K562 (cell line): ENCODE measurements at regions not wholly inside any gene's neighbourhood (a gene's known extent, or its start where the extent isn't known, plus 50 kb on each side); places are given as distances from the start of the nearest gene placed in this dataset.
"Not testable (repeated sequence)": the region's sequence is repeated elsewhere in the genome, so short reads cannot be mapped to it uniquely, and the experiment has no call there.

ENCODE experiments used
- ATAC-seq: fragments of 200-7000 bp; cut with Tn5 transposase; 3 replicates; pipeline ENCODE4 v1.9.1; 2020; ENCODE audit warnings: moderate library complexity
- BruUV-seq: library from RNA; stranded (reverse); fragments of 400-500 nt; replicated peaks from 2 replicates; lab custom pipeline; 2021; lab: Mats Ljungman, UMichigan
- CTCF ChIA-PET: fragments of 300-600 bp; formaldehyde crosslinking; extraction: SDS; loops from one replicate; lab custom pipeline; 2021; ENCODE audit warnings: low intra/inter-chr PET ratio; lab: Yijun Ruan, JAX
- POLR2A ChIA-PET: fragments of 300-600, 350-650 bp; sonication (Branson Sonifier 250); formaldehyde crosslinking; extraction: SDS; loops from one replicate; lab custom pipeline; 2021; ENCODE audit warnings: antibody characterized with exemption, inconsistent platforms; lab: Yijun Ruan, JAX
- DNase-seq, 4 experiments: peaks; one replicate each; pipeline versions ENCODE4 v3.0.0 to v3.0.0-alpha.2; 2011 to 2018; ENCODE audit warnings: low spot score in 3 of 4, mixed read lengths in 3 of 4; ENCODE audit errors: extremely low read depth in 1 of 4
- FAIRE-seq: peaks from 2 replicates; lab custom pipeline; 2011; peaks lifted over from hg19 to GRCh38; lab: Jason Lieb, UNC
- H2AFZ ChIP-seq: 2 replicates; pipeline ENCODE4 v1.6.0; 2011; ENCODE audit warnings: low read depth, low read length, control low read depth, inconsistent platforms
- H3K27ac ChIP-seq: fragments of 200-600 bp; 3 replicates; pipeline ENCODE4 v1.8.0; 2011; ENCODE audit warnings: low read depth, mild to moderate bottlenecking, control low read depth, inconsistent platforms, low read length, moderate library complexity, mixed read lengths; ENCODE audit errors: extremely low read depth
- H3K27me3 ChIP-seq, 2 experiments: fragments of 300-600 bp in 1 of 2; 2 replicates in 1 of 2; 3 replicates in 1 of 2; pipeline versions ENCODE4 v1.6.0 to v1.8.0; 2011; ENCODE audit warnings: inconsistent platforms in 2 of 2, low read length in 2 of 2, mild to moderate bottlenecking in 1 of 2, mixed read lengths in 1 of 2, moderate library complexity in 1 of 2; ENCODE audit not compliant: control insufficient read depth in 2 of 2, insufficient read depth in 2 of 2
- H3K36me3 ChIP-seq: fragments of 300-600 bp; 3 replicates; pipeline ENCODE4 v1.8.0; 2011; ENCODE audit warnings: mild to moderate bottlenecking, low read length, inconsistent platforms; ENCODE audit not compliant: control insufficient read depth, insufficient read depth
- H3K4me1 ChIP-seq, 2 experiments: fragments of 200-600 bp in 1 of 2; replicated peaks in 1 of 2; 2 replicates in 1 of 2; 3 replicates in 1 of 2; pipeline versions ENCODE4 v1.5.1 to v1.8.0; 2011; ENCODE audit warnings: inconsistent platforms in 2 of 2, low read length in 2 of 2, mild to moderate bottlenecking in 1 of 2, mixed read lengths in 1 of 2, moderate library complexity in 1 of 2; ENCODE audit not compliant: control insufficient read depth in 2 of 2, insufficient read depth in 2 of 2
- H3K4me2 ChIP-seq: 2 replicates; pipeline ENCODE4 v1.6.1; 2011; ENCODE audit warnings: low read length, control low read depth, inconsistent platforms, mixed read lengths; ENCODE audit not compliant: insufficient read depth
- H3K4me3 ChIP-seq: fragments of 200-600 bp; sonication (generic), shearing (Covaris generic); 2 replicates; pipeline ENCODE4 v1.5.1; 2016; ENCODE audit warnings: control low read depth, inconsistent platforms
- H3K79me2 ChIP-seq: fragments of 200-600 bp; 3 replicates; pipeline ENCODE4 v1.8.0; 2011; ENCODE audit warnings: low read length, inconsistent platforms; ENCODE audit not compliant: control insufficient read depth, insufficient read depth
- H3K9ac ChIP-seq, 2 experiments: 2 replicates each; pipeline versions ENCODE4 v1.6.0 to v1.6.1; 2011; ENCODE audit warnings: low read depth in 2 of 2, low read length in 2 of 2, control low read depth in 1 of 2, inconsistent platforms in 1 of 2, mild to moderate bottlenecking in 1 of 2, mixed read lengths in 1 of 2; ENCODE audit not compliant: insufficient read depth in 1 of 2
- H3K9me1 ChIP-seq: one replicate; pipeline ENCODE4 v1.6.0; 2011; ENCODE audit warnings: inconsistent platforms, mild to moderate bottlenecking, low read length, moderate library complexity; ENCODE audit not compliant: control insufficient read depth, insufficient read depth
- H3K9me3 ChIP-seq: replicated peaks from 2 replicates; pipeline ENCODE4 v1.5.1; 2011; ENCODE audit warnings: low read depth, low read length, inconsistent platforms; ENCODE audit not compliant: control insufficient read depth, insufficient read depth
- H4K20me1 ChIP-seq: replicated peaks from 2 replicates; pipeline ENCODE4 v1.6.1; 2011; ENCODE audit warnings: low read length, inconsistent platforms, mixed read lengths; ENCODE audit not compliant: control insufficient read depth, insufficient read depth
- CXXC5 ChIP-seq: fragments of 250-450 bp; sonication (Bioruptor Pico); IDR thresholded peaks from 2 replicates; pipeline ENCODE4 v1.8.0; 2022; ENCODE audit warnings: inconsistent platforms, mild to moderate bottlenecking, moderate library complexity
- ETV1 ChIP-seq: fragments of 450-650 bp; conservative IDR thresholded peaks from 2 replicates; pipeline ENCODE4 v1.6.1; 2016; ENCODE audit warnings: missing genetic modification characterization, control low read depth, low read depth, missing compliant biosample characterization
- GABPA ChIP-seq: fragments of 200-800 bp; sonication (Bioruptor generic); conservative IDR thresholded peaks from 2 replicates; pipeline ENCODE4 v1.6.1; 2016; ENCODE audit warnings: low read depth, missing genetic modification characterization, missing compliant biosample characterization
- MYC ChIP-seq, 2 experiments: fragments of 250-450 bp in 1 of 2; sonication (Bioruptor Pico) in 1 of 2; IDR thresholded peaks; 2 replicates each; pipeline versions ENCODE4 v1.5.1 to v1.6.1; 2012 to 2021; ENCODE audit warnings: low read depth in 2 of 2, borderline replicate concordance in 1 of 2, improper control_type of control experiment in 1 of 2, low read length in 1 of 2, mild to moderate bottlenecking in 1 of 2, moderate library complexity in 1 of 2
- NFIC ChIP-seq: fragments of 450-650 bp; IDR thresholded peaks from 2 replicates; pipeline ENCODE4 v1.6.1; 2017; ENCODE audit warnings: mild to moderate bottlenecking, inconsistent platforms
- RAD21 ChIP-seq, 2 experiments: fragments of 250-450 bp in 1 of 2; fragments of 450-650 bp in 1 of 2; sonication (Bioruptor Pico) in 1 of 2; formaldehyde crosslinking in 1 of 2; IDR thresholded peaks in 1 of 2; conservative IDR thresholded peaks in 1 of 2; 2 replicates each; pipeline versions ENCODE4 v1.4.0 to v1.8.0; 2020 to 2022; ENCODE audit warnings: mild to moderate bottlenecking in 2 of 2, moderate library complexity in 1 of 2
- WGBS: fragments of 100-300 bp; shearing (Covaris generic); methylation state at CpG from one replicate; pipeline ENCODE4 v1.1.6; 2016; ENCODE audit warnings: low coverage, mixed read lengths; ENCODE audit not compliant: insufficient coverage; ENCODE audit errors: missing lambda C conversion rate; 5-methylcytosine and 5-hydroxymethylcytosine counted together
- in situ Hi-C: fragments of 300-500 bp; cut with MboI; formaldehyde crosslinking; loops from 4 replicates; pipeline ENCODE4 v1.15.0; 2018; ENCODE audit warnings: inconsistent platforms, mixed read lengths
- intact Hi-C: fragments of 100-400 bp; cut with micrococcal nuclease; formaldehyde crosslinking; loops from 2 replicates; pipeline ENCODE4 v1.14.2; 2022
- TF ChIP-seq, protein P1 (sequence below), 3 experiments: IDR thresholded peaks in 2 of 3; conservative IDR thresholded peaks in 1 of 3; 2 replicates each; pipeline ENCODE4 v1.5.1; 2011 to 2012; ENCODE audit warnings: low read length in 3 of 3, mild to moderate bottlenecking in 3 of 3, control low read depth in 2 of 3, improper control_type of control experiment in 1 of 3, inconsistent platforms in 1 of 3, low read depth in 1 of 3, mixed read lengths in 1 of 3, moderate library complexity in 1 of 3; ENCODE audit not compliant: insufficient read depth in 2 of 3
- TF ChIP-seq, protein P2 (sequence below), 2 experiments: IDR thresholded peaks; 2 replicates each; pipeline ENCODE4 v1.6.1; 2011; ENCODE audit warnings: borderline replicate concordance in 1 of 2, control low read depth in 1 of 2, low read depth in 1 of 2, low read length in 1 of 2, mild to moderate bottlenecking in 1 of 2, mixed read lengths in 1 of 2, moderate library complexity in 1 of 2; ENCODE audit not compliant: insufficient read depth in 1 of 2, insufficient read length in 1 of 2, poor library complexity in 1 of 2, severe bottlenecking in 1 of 2; ENCODE audit errors: extremely low read depth in 1 of 2

DNA sequence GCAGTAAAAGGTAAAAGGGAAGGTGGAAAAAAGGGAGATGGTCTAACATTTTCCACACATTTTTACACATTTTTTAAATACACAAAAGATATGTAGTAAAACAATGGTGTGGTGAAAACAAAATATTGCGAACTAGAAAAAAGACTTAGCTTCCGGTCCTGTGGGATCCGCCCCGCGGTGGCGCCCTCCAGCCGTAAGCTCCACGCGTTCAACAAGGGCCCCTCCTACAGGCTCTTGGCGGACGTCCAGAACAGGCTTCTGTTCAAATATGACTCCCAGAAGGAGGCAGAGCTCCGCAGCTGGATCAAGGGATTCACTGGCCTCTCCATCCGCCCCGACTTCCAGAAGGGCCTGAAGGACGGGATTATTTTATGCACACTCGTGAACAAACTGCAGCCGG, 134.1 kb upstream of the TEKT4 start:
- ATAC-seq (peak; percentile 80), DNase-seq (peak; percentile 49 to 77 (median 58))
- CTCF ChIA-PET; FAIRE-seq; H4K20me1 ChIP-seq; in situ Hi-C loops; H3K9me1 ChIP-seq; H3K79me2 ChIP-seq; BruUV-seq; intact Hi-C loops; H3K4me2 ChIP-seq; H3K36me3 ChIP-seq; H3K4me3 ChIP-seq; POLR2A ChIA-PET; H3K27ac ChIP-seq; H3K9me3 ChIP-seq; H3K9ac ChIP-seq; H3K27me3 ChIP-seq; H3K4me1 ChIP-seq; TF ChIP-seq MYC (CRISPR knock-in tag; IDR thresholded peaks at IDR 0.05; ENCODE audit: borderline replicate concordance, low read depth): not testable (repeated sequence)
- H2AFZ ChIP-seq: peak overlapping the region; percentile 68; the same call in 1 of the 2 replicates
- 1% methylated on average over 11 of the region's 17 CpGs for WGBS
- TF ChIP-seq GABPA (tag) (peak; percentile 28; the same call in 1 of the 2 replicates), RAD21 (CRISPR knock-in tag; conservative IDR thresholded peaks at IDR 0.05 in 1 of 2, IDR thresholded peaks at IDR 0.05 in 1 of 2) (0 out of 4 replicates have a peak, but pooled peaks of 1 of the 2 experiments have one; percentile 20), ETV1 (0 out of 2 replicates have a peak, but pooled peaks have one; percentile 10), CXXC5 (CRISPR knock-in tag) (peak; percentile 36; the same call in 1 of the 2 replicates), MYC (IDR thresholded peaks at IDR 0.05; ENCODE audit: low read depth, low read length) (0 out of 2 replicates have a peak, but pooled peaks have one; percentile 39), NFIC (peak; percentile 90)
- TF ChIP-seq, protein P1, sequence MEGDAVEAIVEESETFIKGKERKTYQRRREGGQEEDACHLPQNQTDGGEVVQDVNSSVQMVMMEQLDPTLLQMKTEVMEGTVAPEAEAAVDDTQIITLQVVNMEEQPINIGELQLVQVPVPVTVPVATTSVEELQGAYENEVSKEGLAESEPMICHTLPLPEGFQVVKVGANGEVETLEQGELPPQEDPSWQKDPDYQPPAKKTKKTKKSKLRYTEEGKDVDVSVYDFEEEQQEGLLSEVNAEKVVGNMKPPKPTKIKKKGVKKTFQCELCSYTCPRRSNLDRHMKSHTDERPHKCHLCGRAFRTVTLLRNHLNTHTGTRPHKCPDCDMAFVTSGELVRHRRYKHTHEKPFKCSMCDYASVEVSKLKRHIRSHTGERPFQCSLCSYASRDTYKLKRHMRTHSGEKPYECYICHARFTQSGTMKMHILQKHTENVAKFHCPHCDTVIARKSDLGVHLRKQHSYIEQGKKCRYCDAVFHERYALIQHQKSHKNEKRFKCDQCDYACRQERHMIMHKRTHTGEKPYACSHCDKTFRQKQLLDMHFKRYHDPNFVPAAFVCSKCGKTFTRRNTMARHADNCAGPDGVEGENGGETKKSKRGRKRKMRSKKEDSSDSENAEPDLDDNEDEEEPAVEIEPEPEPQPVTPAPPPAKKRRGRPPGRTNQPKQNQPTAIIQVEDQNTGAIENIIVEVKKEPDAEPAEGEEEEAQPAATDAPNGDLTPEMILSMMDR (IDR thresholded peaks at IDR 0.05 in 2 of 3, conservative IDR thresholded peaks at IDR 0.05 in 1 of 3; ENCODE audit: insufficient read depth in 2 of 3, low read depth in 1 of 3, low read length in 3 of 3): peak; percentile 33 to 64 (median 44); a peak in 5 of 6 replicates
- TF ChIP-seq, protein P2, sequence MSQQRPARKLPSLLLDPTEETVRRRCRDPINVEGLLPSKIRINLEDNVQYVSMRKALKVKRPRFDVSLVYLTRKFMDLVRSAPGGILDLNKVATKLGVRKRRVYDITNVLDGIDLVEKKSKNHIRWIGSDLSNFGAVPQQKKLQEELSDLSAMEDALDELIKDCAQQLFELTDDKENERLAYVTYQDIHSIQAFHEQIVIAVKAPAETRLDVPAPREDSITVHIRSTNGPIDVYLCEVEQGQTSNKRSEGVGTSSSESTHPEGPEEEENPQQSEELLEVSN (IDR thresholded peaks at IDR 0.05; ENCODE audit: borderline replicate concordance in 1 of 2, extremely low read depth in 1 of 2, insufficient read depth in 1 of 2, insufficient read length in 1 of 2, low read depth in 1 of 2, low read length in 1 of 2, poor library complexity in 1 of 2, severe bottlenecking in 1 of 2): peak in 1 of 2 experiments; percentile 15

DNA sequence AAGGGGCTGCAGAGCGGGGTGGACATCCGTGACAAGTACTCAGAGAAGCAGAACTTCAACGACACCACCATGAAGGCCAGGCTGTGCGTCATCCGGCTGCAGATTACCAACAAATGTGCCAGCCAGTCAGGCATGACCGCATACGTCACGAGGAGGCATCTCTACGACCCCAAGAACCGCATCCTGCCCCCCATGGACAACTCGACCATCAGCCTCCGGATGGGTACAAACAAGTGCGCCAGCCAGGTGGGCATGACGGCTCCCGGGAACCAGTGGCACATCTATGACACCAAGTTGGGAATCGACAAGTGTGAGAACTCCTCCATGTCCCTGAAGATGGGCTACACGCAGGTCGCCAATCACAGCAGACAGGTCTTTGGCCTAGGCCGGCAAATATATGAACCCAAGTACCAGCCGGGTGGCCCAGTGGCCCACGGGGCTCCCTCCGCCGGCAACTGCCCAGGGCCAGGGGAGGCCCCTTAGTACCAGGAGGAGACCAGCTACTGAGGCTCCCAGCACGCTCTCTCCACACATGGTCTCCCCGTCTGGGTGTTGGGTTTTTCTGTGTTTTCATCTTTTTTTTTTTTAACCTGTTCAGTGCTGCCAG, 133.4 kb upstream of the TEKT4 start:
- H2AFZ ChIP-seq, H3K4me3 ChIP-seq, H3K79me2 ChIP-seq, H3K36me3 ChIP-seq, H3K9me3 ChIP-seq, ATAC-seq, H4K20me1 ChIP-seq, H3K27me3 ChIP-seq, H3K27ac ChIP-seq, FAIRE-seq, H3K9me1 ChIP-seq, H3K9ac ChIP-seq, BruUV-seq, CTCF ChIA-PET, intact Hi-C loops, DNase-seq, in situ Hi-C loops, H3K4me1 ChIP-seq, POLR2A ChIA-PET, H3K4me2 ChIP-seq: not testable (repeated sequence)
- 9% methylated on average over 19 of the region's 25 CpGs for WGBS
